Hepatic stellate cell (primary cell): ENCODE measurements at regions not wholly inside any gene's neighbourhood (a gene's known extent, or its start where the extent isn't known, plus 50 kb on each side); places are given as distances from the start of the nearest gene placed in this dataset.
A peak's percentile ranks its signal among the peaks of the same experiment; 100 is the strongest.

Experiments used
- DNase-seq: peaks from one replicate; pipeline ENCODE4 v3.0.0; 2011; ENCODE audit warnings: low spot score

DNA sequence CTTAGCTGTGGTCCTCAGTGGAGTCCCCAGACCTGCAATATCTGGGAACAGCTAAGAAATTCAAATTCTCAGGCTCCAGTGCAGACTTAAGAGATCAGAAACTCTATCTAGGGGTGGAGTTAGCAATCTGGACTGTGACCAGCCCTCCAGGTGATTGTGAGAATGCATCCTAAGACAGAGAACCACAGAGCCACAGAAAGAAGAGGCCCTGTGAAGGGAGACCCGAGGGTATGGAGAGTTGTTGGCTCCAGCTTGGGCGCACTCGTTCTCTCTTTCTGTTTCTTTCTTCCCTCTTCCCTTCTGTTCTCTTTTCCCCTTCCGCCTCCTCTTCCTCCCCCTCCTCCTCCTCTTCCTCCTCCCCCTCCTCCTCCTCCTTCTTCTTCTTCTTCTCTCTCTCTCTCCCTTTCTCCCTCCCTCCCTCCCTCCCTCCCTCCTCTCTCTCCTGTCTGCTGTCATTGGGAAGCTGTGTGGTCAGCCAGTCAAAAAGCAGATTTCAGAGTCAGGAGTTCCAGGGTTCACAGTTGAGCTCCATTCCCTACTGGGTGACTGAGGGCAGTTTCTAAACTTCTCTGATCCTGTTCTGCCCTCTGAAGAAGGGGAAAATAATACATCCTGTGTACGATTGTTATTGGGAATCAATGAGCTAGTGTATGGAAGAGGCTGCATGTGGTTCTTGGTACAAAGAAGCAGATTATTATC is 62.1 kb upstream of the STEAP1B start:
- no peak for DNase-seq

- DNase-seq: peak; percentile 87
These were observed 61.4 kb upstream of the STEAP1B start for GRCh38 chr7:22561321-22561811.

DNA sequence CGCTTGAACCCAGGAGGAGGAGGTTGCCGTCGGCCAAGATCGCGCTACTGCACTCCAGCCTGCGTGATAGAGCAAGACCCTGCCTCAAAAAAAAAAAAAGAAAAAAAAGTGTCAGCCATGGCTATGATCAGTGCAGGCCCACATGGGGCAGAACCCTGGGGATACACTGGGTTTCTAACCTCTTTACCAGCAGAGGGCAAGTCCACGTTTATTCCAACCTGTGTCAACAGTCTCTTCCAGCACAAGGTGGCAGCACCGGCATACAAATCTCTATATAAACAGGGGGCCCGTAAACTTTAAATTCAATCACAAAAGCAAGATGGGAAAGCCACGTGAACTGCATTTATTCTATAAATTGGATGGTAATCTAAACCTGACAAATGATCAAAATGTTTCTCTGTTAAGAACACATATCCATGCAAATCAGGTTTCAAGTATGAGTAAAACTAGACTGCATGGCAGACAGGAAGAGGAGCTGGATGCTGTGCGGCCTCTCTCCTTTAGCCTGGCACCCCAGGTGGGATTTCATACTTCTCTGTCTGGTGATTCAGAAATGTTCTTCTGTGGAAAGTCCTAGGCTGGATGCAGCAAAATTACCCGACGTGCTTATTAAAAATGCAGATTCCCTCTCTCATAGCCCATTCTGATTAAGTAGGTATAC is 60.0 kb upstream of the STEAP1B start:
- DNase-seq: peak; percentile 72

GRCh38 chr7:22557167-22557566 is 57.2 kb upstream of the STEAP1B start:
- no peak for DNase-seq

GRCh38 chr7:22555476-22555875 is 55.5 kb upstream of the STEAP1B start:
- DNase-seq: no peak

GRCh38 chr7:22554184-22554583 is 54.2 kb upstream of the STEAP1B start:
- DNase-seq: no peak

GRCh38 chr7:22551768-22552513 is 52.0 kb upstream of the STEAP1B start:
- DNase-seq: no peak

GRCh38 chr7:22550514-22551030 is 50.6 kb upstream of the STEAP1B start:
- no peak for DNase-seq

DNA sequence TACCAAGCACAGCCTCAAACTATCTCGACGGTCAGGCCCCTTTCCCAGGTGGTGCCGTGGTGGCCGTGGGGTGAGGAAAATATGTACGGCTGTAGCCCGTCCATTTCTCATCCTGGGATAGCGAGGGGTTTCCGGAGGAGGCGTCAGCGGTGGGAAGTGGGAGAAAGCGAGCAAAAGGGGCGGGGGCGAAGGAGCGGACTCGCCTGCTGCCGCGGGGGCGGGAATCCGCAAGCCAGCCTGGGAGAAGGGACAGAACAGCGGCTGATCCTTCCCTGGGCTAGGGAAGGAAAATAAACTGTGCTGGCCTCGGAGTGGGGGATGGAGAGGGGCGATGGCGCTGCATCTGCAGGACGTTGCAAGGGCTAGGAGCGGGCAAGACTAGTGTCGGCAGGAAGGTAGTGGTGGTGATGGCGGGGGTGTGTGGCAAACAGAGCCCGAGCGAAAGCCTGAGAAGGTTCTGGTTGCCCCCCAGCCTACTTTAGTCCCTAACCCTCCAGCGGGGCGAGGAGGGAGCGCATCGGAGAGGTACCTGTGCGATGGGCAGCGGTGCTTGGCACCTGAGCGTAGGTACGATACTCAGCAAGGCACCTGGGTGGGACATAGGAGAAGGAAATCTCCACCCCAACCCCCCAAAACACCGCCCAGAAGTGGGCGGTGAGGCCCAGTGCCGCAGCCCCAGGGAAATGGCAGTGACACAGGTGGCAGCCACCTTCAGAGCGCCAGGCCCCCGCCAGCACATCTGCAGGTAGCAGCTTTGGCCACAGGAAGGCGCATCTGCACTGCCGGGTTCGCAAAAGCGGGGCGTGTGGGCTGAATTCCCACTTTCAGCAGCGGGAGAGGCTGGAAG is 49.9 kb upstream of the STEAP1B start:
- DNase-seq: peak; percentile 16
